ENCODE measurements at regions not wholly inside any gene's neighbourhood (a gene's known extent, or its start where the extent isn't known, plus 50 kb on each side); places are given as distances from the start of the nearest gene placed in this dataset.

GRCh38 chr10:78351283-78351682, 317.6 kb downstream of the RPS24 start:
- H3K27me3 ChIP-seq (ENCODE audit: control insufficient read depth, insufficient read depth, low read length): peaks cover 2% of the 10 kb centered on the region
- H3K4me1 ChIP-seq (ENCODE audit: control insufficient read depth, insufficient read depth, low read length): no peaks in the 10 kb centered on the region
- no peak for DNase-seq
- H3K27ac ChIP-seq (ENCODE audit: low read length): no peak overlapping the region
- WGBS (ENCODE audit: insufficient coverage, low lambda C conversion rate): 100% methylated on average over 1 of the region's 6 CpGs
- H3K36me3 ChIP-seq (ENCODE audit: control insufficient read depth, insufficient read depth, low read length): no peaks in the 10 kb centered on the region
- H3K4me3 ChIP-seq (ENCODE audit: low read length): no peak overlapping the region
- no peaks in the 10 kb centered on the region for H3K9me3 ChIP-seq (ENCODE audit: control insufficient read depth, low read depth, low read length)

- Histone ChIP-seq H3K36me3 (ENCODE audit: control insufficient read depth, insufficient read depth, low read length) (no peaks in the 10 kb centered on the region), H3K27me3 (ENCODE audit: control insufficient read depth, insufficient read depth, low read length) (peaks cover 3% of the 10 kb centered on the region), H3K4me1 (ENCODE audit: control insufficient read depth, insufficient read depth, low read length) (no peaks in the 10 kb centered on the region), H3K4me3 (ENCODE audit: low read length) (no peak overlapping the region), H3K9me3 (ENCODE audit: control insufficient read depth, low read depth, low read length) (no peaks in the 10 kb centered on the region), H3K27ac (ENCODE audit: low read length) (no peak overlapping the region)
- WGBS (ENCODE audit: insufficient coverage, low lambda C conversion rate): no CpG with 5 or more reads among the region's 3 CpGs
- no peak for DNase-seq
These were observed 318.1 kb downstream of the RPS24 start for GRCh38 chr10:78351809-78352208.

GRCh38 chr10:78353636-78354035, 320.0 kb downstream of the RPS24 start:
- no peak overlapping the region for H3K4me3 ChIP-seq (ENCODE audit: low read length)
- no peaks in the 10 kb centered on the region for H3K9me3 ChIP-seq (ENCODE audit: control insufficient read depth, low read depth, low read length)
- peaks cover 3% of the 10 kb centered on the region for H3K27me3 ChIP-seq (ENCODE audit: control insufficient read depth, insufficient read depth, low read length)
- H3K27ac ChIP-seq (ENCODE audit: low read length): no peak overlapping the region
- DNase-seq: no peak
- no peaks in the 10 kb centered on the region for H3K4me1 ChIP-seq (ENCODE audit: control insufficient read depth, insufficient read depth, low read length)
- no CpG with 5 or more reads among the region's 3 CpGs for WGBS (ENCODE audit: insufficient coverage, low lambda C conversion rate)
- no peaks in the 10 kb centered on the region for H3K36me3 ChIP-seq (ENCODE audit: control insufficient read depth, insufficient read depth, low read length)

- no CpG with 5 or more reads among the region's 7 CpGs for WGBS (ENCODE audit: insufficient coverage, low lambda C conversion rate)
These were observed 320.4 kb downstream of the RPS24 start for GRCh38 chr10:78354101-78354500.

GRCh38 chr10:78356291-78356900, 322.7 kb downstream of the RPS24 start:
- Histone ChIP-seq H3K27me3 (ENCODE audit: control insufficient read depth, insufficient read depth, low read length) (peaks cover 13% of the 10 kb centered on the region), H3K4me1 (ENCODE audit: control insufficient read depth, insufficient read depth, low read length) (peaks cover 2% of the 10 kb centered on the region), H3K4me3 (ENCODE audit: low read length) (no peak overlapping the region), H3K36me3 (ENCODE audit: control insufficient read depth, insufficient read depth, low read length) (no peaks in the 10 kb centered on the region), H3K27ac (ENCODE audit: low read length) (no peak overlapping the region), H3K9me3 (ENCODE audit: control insufficient read depth, low read depth, low read length) (no peaks in the 10 kb centered on the region)
- DNase-seq: no peak
- WGBS (ENCODE audit: insufficient coverage, low lambda C conversion rate): no CpG with 5 or more reads among the region's 10 CpGs

More at GRCh38 chr10:78354101-78354500, 320.4 kb downstream of the RPS24 start:
- H3K9me3 ChIP-seq (ENCODE audit: control insufficient read depth, low read depth, low read length): no peaks in the 10 kb centered on the region
- DNase-seq: no peak
- H3K36me3 ChIP-seq (ENCODE audit: control insufficient read depth, insufficient read depth, low read length): no peaks in the 10 kb centered on the region
- no peaks in the 10 kb centered on the region for H3K4me1 ChIP-seq (ENCODE audit: control insufficient read depth, insufficient read depth, low read length)
- no peak overlapping the region for H3K27ac ChIP-seq (ENCODE audit: low read length)
- peaks cover 6% of the 10 kb centered on the region for H3K27me3 ChIP-seq (ENCODE audit: control insufficient read depth, insufficient read depth, low read length)
- no peak overlapping the region for H3K4me3 ChIP-seq (ENCODE audit: low read length)

- no peaks in the 10 kb centered on the region for H3K9me3 ChIP-seq (ENCODE audit: control insufficient read depth, low read depth, low read length)
- H3K4me1 ChIP-seq (ENCODE audit: control insufficient read depth, insufficient read depth, low read length): peaks cover 2% of the 10 kb centered on the region
- WGBS (ENCODE audit: insufficient coverage, low lambda C conversion rate): 80% methylated on average over 1 of the region's 16 CpGs
- H3K36me3 ChIP-seq (ENCODE audit: control insufficient read depth, insufficient read depth, low read length): no peaks in the 10 kb centered on the region
- no peak overlapping the region for H3K4me3 ChIP-seq (ENCODE audit: low read length)
- peaks cover 13% of the 10 kb centered on the region for H3K27me3 ChIP-seq (ENCODE audit: control insufficient read depth, insufficient read depth, low read length)
- H3K27ac ChIP-seq (ENCODE audit: low read length): peak overlapping the region; percentile 17
- DNase-seq: no peak
These were observed 323.7 kb downstream of the RPS24 start for GRCh38 chr10:78357141-78358063.

- no peaks in the 10 kb centered on the region for H3K36me3 ChIP-seq (ENCODE audit: control insufficient read depth, insufficient read depth, low read length)
- peaks cover 2% of the 10 kb centered on the region for H3K4me1 ChIP-seq (ENCODE audit: control insufficient read depth, insufficient read depth, low read length)
- H3K4me3 ChIP-seq (ENCODE audit: low read length): no peak overlapping the region
- peak overlapping the region; percentile 33 for H3K27ac ChIP-seq (ENCODE audit: low read length)
- H3K27me3 ChIP-seq (ENCODE audit: control insufficient read depth, insufficient read depth, low read length): peaks cover 13% of the 10 kb centered on the region
- DNase-seq: no peak
- H3K9me3 ChIP-seq (ENCODE audit: control insufficient read depth, low read depth, low read length): no peaks in the 10 kb centered on the region
- WGBS (ENCODE audit: insufficient coverage, low lambda C conversion rate): no CpG with 5 or more reads among the region's 5 CpGs
These were observed 324.7 kb downstream of the RPS24 start for GRCh38 chr10:78358351-78358750.

GRCh38 chr10:78358982-78359381, 325.3 kb downstream of the RPS24 start:
- Histone ChIP-seq H3K4me1 (ENCODE audit: control insufficient read depth, insufficient read depth, low read length) (peaks cover 2% of the 10 kb centered on the region), H3K27ac (ENCODE audit: low read length) (no peak overlapping the region), H3K9me3 (ENCODE audit: control insufficient read depth, low read depth, low read length) (no peaks in the 10 kb centered on the region), H3K36me3 (ENCODE audit: control insufficient read depth, insufficient read depth, low read length) (no peaks in the 10 kb centered on the region), H3K27me3 (ENCODE audit: control insufficient read depth, insufficient read depth, low read length) (peaks cover 13% of the 10 kb centered on the region), H3K4me3 (ENCODE audit: low read length) (no peak overlapping the region)
- no peak for DNase-seq
- WGBS (ENCODE audit: insufficient coverage, low lambda C conversion rate): no CpG with 5 or more reads among the region's 5 CpGs

- Histone ChIP-seq H3K36me3 (ENCODE audit: control insufficient read depth, insufficient read depth, low read length) (no peaks in the 10 kb centered on the region), H3K4me3 (ENCODE audit: low read length) (no peak overlapping the region), H3K27ac (ENCODE audit: low read length) (no peak overlapping the region), H3K4me1 (ENCODE audit: control insufficient read depth, insufficient read depth, low read length) (peaks cover 2% of the 10 kb centered on the region), H3K27me3 (ENCODE audit: control insufficient read depth, insufficient read depth, low read length) (peaks cover 13% of the 10 kb centered on the region), H3K9me3 (ENCODE audit: control insufficient read depth, low read depth, low read length) (no peaks in the 10 kb centered on the region)
- DNase-seq: no peak
- no CpG with 5 or more reads among the region's 9 CpGs for WGBS (ENCODE audit: insufficient coverage, low lambda C conversion rate)
These were observed 326.0 kb downstream of the RPS24 start for GRCh38 chr10:78359640-78360091.

- Histone ChIP-seq H3K9me3 (ENCODE audit: control insufficient read depth, low read depth, low read length) (no peaks in the 10 kb centered on the region), H3K4me3 (ENCODE audit: low read length) (no peak overlapping the region), H3K4me1 (ENCODE audit: control insufficient read depth, insufficient read depth, low read length) (peaks cover 2% of the 10 kb centered on the region), H3K27me3 (ENCODE audit: control insufficient read depth, insufficient read depth, low read length) (peaks cover 13% of the 10 kb centered on the region), H3K27ac (ENCODE audit: low read length) (no peak overlapping the region), H3K36me3 (ENCODE audit: control insufficient read depth, insufficient read depth, low read length) (no peaks in the 10 kb centered on the region)
- no CpG with 5 or more reads among the region's 6 CpGs for WGBS (ENCODE audit: insufficient coverage, low lambda C conversion rate)
- no peak for DNase-seq
These were observed 326.6 kb downstream of the RPS24 start for GRCh38 chr10:78360284-78360683.
